ENCODE measurements at regions not wholly inside any gene's neighbourhood (a gene's known extent, or its start where the extent isn't known, plus 50 kb on each side); places are given as distances from the start of the nearest gene placed in this dataset.
"Not testable (repeated sequence)": the region's sequence is repeated elsewhere in the genome, so short reads cannot be mapped to it uniquely, and the experiment has no call there.

DNA sequence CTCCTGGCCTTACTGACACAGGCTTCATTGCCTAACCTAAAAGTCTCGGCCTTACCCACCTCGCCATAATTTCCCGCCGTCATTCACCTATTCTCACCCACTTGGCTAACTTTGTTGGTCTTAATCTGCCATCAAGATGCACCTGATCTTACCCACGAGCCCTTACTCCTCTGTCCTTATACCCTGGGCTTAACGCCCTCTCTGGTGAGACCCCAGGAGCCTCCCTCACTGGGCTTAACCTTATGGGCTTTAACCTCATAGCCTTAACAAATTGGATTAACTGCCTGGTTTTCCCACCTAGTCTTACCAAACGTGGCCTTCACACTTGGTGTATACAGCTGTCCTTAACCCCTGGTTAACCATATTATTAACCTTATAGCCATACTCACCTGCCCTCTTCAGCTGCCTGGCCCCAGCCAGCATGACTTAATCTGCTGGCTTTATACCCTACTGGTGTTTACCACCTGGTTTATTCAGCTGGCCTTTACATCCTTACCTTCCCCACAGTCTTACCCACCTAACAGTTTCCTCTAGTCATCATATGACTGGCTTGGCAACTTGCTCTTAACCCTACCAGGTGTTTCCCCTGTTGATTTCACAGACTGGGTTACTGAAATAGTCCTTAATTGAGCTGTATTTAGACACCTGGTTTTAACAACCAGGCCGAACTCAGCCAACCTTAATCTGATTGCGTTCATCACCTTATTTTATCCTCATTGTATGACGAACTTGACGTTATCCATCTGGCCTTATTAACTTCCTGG is 132.0 kb upstream of the ZSWIM2 start:
- no peak for DNase-seq

GRCh38 chr2:186980117-186980442 is 131.1 kb upstream of the ZSWIM2 start:
- no peak for DNase-seq

DNA sequence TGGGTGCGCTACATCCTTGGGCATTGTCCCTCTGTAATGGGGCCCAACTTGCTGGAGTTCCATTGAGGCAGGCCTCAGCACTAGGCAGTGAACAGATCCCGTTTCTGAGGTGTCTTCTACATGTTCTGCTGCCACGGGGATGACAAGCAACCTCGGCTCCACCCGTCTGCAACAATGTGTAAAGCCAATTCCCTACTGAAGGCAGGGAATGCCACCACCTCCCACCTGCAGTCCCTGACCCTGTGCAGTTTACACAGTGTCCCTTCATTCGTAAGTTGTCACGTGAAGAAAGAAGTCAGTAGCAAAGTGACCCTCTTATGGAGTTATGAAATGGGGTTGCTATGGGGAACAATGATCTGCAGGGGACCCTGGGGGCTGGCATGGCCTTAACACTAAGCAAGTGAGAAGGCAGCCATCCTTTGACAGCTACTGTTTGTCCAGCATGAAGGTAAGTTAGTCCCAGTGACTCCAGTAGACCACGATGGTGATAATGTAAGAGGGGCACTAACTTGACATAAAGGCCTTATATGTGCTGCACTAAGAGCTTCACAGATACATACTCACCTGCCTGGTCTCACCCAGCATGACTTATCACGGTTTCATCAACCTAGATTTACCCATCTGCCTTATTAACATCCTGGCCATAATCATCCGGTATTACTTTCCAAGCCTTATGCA is 130.6 kb upstream of the ZSWIM2 start:
- no peak for DNase-seq

- no peak for DNase-seq
Observed at GRCh38 chr2:186977433-186978045, 128.6 kb upstream of the ZSWIM2 start.

- DNase-seq: no peak
Observed at GRCh38 chr2:186976329-186976728, 127.4 kb upstream of the ZSWIM2 start.

- no peak for DNase-seq
Observed at GRCh38 chr2:186972281-186972970, 123.5 kb upstream of the ZSWIM2 start.

DNA sequence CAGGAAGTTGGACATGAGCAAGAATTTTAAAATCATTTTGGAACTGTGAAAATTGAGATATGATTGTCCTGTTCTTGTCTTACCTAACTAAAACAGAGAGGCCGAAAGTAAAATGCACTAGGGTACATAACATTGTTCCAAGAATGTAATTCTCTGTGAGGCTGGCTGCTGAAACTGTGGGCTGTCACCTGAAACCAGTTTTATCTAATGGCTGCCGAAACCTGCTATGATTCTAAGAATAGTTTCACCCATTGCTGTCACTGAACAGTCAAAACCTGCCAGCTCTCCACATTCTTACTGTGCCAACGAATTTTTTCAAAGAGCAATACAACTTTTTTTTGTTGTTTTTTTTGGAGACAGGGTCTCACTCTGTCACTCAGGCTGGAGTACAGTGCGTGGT is 119.3 kb upstream of the ZSWIM2 start:
- DNase-seq: no peak

DNA sequence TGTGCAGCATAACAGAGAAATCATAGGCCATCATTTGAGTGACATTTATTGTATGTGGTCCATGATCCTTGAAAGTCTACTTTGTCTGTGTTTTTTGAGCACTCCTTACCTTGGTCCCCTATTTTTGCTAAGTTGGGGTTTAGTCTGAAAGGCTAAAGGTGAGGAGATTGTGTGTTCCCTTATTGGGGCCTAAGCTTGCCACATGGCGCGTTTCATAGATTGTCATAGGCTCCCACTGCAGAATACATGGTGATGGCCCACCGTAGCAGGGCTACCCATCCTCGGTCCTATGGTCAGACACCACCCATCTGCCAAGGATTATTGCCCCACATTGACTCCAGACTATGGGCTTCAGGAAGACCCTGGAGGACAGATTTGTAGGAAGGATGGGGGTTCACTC is 117.0 kb upstream of the ZSWIM2 start:
- DNase-seq: no peak

DNA sequence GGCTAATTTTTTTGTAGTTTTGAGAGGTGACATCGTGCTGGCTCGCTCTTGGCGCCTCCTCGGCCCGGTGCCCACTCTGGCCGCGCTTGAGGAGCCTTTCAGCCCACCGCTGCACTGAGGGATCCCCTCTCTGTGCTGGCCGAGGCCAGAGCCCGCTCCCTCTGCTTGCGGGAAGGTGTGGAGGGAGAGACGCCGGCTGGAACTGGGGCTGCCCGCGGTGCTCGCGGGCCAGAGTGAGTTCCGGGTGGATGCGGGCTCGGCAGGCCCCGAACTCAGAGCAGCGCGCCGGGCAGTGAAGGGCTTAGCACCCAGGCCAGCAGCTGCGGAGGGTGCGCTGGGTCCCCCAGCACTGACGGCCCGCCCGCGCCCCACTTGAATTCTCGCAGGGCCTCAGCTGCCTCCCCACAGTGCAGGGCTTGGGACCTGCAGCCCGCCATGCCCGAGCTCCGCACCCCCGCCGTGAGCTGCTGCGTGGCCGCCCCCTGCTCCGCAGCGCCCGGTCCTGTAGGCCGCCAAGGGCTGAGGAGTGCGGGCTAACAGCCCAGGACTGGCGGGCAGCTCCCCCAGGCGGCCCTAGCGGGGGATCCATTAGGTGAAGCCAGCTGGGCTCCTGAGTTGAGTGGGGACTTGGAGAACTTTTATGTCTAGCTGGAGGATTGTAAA is 113.2 kb upstream of the ZSWIM2 start:
- DNase-seq: no peak

- DNase-seq: not testable (repeated sequence)
Observed at GRCh38 chr2:186960241-186960640, 111.3 kb upstream of the ZSWIM2 start.

- no peak for DNase-seq
Observed at GRCh38 chr2:186959486-186959885, 110.5 kb upstream of the ZSWIM2 start.

DNA sequence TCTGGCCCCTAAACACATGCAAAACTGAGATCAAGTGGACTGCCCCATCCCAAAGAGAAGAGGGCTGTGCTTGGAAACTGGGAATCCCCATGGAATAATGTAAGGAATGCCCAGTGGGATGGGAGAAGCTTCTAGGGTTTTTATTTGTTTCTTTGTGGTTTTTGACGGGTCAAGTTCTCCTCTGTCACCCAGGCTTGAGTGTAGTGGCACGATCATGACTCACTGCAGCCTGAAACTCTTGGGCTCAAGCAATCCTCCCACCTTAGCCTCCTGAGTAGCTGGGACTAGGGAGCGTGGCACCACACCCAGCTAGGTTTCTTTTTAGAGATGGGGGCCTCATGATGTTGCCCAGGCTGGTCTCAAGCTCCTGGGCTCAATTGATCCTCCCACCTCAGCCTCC is 101.7 kb upstream of the ZSWIM2 start:
- no peak for DNase-seq

- DNase-seq: no peak
Observed at GRCh38 chr2:186949726-186950256, 100.8 kb upstream of the ZSWIM2 start.

DNA sequence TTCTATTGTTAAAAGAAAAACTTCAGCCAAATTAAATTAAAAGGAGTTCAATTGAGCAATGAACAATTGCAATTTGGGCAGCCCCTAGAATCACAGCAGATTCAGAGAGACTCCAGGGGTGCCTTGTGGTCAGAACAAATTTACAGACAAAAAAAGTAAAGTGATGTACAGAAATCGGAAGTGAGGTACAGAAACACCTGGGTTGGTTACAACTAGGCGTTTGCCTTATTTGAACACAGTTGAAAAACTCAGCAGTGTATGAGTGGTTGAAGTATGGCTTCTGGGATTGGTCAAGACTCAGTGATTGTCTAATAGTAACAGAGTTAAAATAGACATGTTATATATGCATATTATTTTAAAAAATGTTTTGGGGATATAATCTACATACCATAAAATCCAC is 98.5 kb upstream of the ZSWIM2 start:
- no peak for DNase-seq

DNA sequence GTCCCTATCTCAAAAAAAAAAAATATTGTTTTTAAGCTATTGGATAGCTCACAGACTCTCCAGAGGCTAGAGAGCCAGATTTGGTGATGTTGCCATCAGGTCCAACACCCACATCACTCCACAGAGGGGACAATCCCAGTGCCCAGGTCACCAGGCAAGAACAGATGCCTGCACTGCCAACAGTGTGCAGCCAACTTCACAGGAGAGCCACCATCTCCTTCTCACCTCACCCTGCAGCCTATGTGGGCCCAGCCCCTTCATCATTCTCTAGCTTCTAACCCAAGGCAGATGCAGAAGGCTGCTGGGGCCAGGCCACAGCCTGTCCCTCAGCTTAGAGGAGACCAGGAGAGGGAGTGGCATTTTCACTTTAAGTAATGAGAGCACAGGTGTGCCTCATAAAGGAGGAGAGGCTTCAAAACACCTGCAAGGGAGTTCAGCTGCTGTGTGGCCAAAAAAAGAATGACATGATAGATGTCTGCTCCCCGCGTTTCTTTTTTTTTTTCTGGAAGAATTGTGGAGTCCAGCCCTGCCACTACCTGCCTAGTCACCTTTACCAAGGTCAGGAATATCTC is 98.0 kb upstream of the ZSWIM2 start:
- no peak for DNase-seq

GRCh38 chr2:186941853-186942252 is 92.9 kb upstream of the ZSWIM2 start:
- no peak for DNase-seq

DNA sequence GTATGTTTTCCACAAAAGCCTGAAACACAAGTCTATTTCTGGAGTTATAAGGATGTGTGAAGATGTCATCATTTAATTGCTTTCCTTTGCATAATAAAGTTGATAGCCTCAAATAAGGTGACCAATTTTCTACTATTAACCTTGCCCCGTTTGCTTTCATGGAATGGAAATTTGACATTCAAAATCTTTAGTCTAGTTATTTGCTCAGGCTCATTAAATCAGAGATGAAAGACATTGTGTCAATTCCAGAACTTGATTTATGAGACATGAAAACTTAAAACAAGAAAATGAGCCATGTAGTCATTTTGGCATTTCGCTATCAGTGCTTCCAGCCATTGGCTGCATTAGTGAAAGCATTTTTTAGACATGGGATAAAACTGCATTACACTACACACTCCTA is 91.5 kb upstream of the ZSWIM2 start:
- no peak for DNase-seq

- DNase-seq: no peak
Observed at GRCh38 chr2:186934420-186934819, 85.5 kb upstream of the ZSWIM2 start.

DNA sequence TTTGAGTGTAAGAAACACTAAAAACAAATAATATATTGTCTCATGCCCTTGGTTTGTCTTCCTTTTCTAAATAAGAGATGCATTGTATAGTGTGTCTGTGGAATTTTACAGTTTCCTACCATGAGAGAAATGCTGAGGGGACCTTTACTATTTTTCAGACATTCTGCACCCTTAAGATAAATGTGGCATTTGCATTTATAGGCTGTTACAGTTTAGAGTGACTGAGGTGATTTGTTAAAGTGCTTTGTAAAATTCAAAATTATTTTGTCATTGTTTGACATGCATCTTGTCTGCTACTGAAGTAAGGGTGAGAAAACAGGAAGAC is 78.9 kb upstream of the ZSWIM2 start:
- no peak for DNase-seq

- no peak for DNase-seq
Observed at GRCh38 chr2:186927185-186927866, 78.4 kb upstream of the ZSWIM2 start.

DNA sequence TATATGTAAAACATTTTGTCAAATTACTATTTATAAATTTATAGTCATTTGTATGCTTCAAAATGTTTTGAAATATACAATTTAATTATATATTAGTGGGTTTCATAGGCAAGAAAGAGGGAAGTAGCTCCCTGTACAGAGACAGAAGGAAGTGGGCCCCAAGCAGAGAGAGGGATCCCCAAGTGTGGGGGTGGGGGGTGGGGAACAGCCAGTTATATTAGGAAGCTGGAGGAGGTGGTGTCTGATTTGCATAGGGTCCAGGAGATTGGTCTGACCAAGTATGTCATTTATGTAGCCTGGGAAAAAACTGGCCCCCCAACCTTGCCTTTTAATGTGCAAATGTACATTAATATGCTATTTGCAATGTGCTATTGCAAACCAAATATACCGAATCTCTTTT is 76.5 kb upstream of the ZSWIM2 start:
- DNase-seq: no peak

DNA sequence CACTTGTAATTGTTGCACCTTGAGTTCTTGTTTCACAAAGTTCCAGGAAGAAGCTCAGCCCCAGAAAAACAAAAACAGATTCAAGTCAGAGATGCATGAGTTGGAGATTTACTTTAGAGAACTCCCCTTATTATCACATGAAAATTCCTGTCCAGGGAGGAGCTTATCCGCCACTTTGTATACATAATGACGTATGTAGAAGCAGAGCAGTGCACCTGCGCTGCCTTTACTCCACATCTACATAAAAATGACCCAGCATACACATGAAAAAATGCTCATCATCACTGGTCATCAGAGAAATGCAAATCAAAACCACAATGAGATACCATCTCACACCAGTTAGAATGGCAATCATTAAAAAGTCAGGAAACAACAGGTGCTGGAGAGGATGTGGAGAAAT is 73.3 kb upstream of the ZSWIM2 start:
- not testable (repeated sequence) for DNase-seq

All from right forelimb (tissue), 1 donor.